NCI-H146 treated with DMSO at 0.1 percent for 48 hours (cell line): ENCODE measurements at regions not wholly inside any gene's neighbourhood (a gene's known extent, or its start where the extent isn't known, plus 50 kb on each side); places are given as distances from the start of the nearest gene placed in this dataset.

Experiments used
- DNase-seq: peaks from one replicate; lab custom pipeline; 2025; ENCODE audit not compliant: unreplicated experiment; lab: John Stamatoyannopoulos, UW

- no peak for DNase-seq
Observed at GRCh38 chr22:22150457-22150856, 94.1 kb upstream of the VPREB1 start.

- DNase-seq, result no peak
Observed at GRCh38 chr22:22148905-22149304, 95.7 kb upstream of the VPREB1 start.

GRCh38 chr22:22144858-22145257, 99.7 kb upstream of the VPREB1 start:
- DNase-seq, result no peak

GRCh38 chr22:22143448-22143847, 101.1 kb upstream of the VPREB1 start:
- DNase-seq, result no peak

- no peak for DNase-seq
Observed at GRCh38 chr22:22142661-22143060, 101.9 kb upstream of the VPREB1 start.

- DNase-seq, result no peak
Observed at GRCh38 chr22:22141771-22142591, 102.6 kb upstream of the VPREB1 start.

- no peak for DNase-seq
Observed at GRCh38 chr22:22141031-22141430, 103.6 kb upstream of the VPREB1 start.

GRCh38 chr22:22139364-22139763, 105.2 kb upstream of the VPREB1 start:
- DNase-seq, result no peak

GRCh38 chr22:22138915-22139314, 105.7 kb upstream of the VPREB1 start:
- DNase-seq, result no peak

GRCh38 chr22:22137891-22138290, 106.7 kb upstream of the VPREB1 start:
- DNase-seq, result no peak

- DNase-seq, result no peak
Observed at GRCh38 chr22:22133910-22134309, 110.7 kb upstream of the VPREB1 start.

- no peak for DNase-seq
Observed at GRCh38 chr22:22130953-22131608, 113.5 kb upstream of the VPREB1 start.

- DNase-seq, result no peak
Observed at GRCh38 chr22:22129387-22129786, 115.2 kb upstream of the VPREB1 start.

- no peak for DNase-seq
Observed at GRCh38 chr22:22128440-22128839, 116.1 kb upstream of the VPREB1 start.

- no peak for DNase-seq
Observed at GRCh38 chr22:22127100-22127499, 117.5 kb upstream of the VPREB1 start.

- DNase-seq, result no peak
Observed at GRCh38 chr22:22125579-22126468, 118.8 kb upstream of the VPREB1 start.

- DNase-seq, result no peak
Observed at GRCh38 chr22:22125028-22125578, 119.5 kb upstream of the VPREB1 start.

- DNase-seq, result no peak
Observed at GRCh38 chr22:22124374-22124773, 120.2 kb upstream of the VPREB1 start.

- DNase-seq, result no peak
Observed at GRCh38 chr22:22123960-22124278, 120.7 kb upstream of the VPREB1 start.

- DNase-seq, result no peak
Observed at GRCh38 chr22:22123118-22123959, 121.2 kb upstream of the VPREB1 start.
